Midbrain (tissue), 1 donor: ENCODE measurements at regions not wholly inside any gene's neighbourhood (a gene's known extent, or its start where the extent isn't known, plus 50 kb on each side); places are given as distances from the start of the nearest gene placed in this dataset.

Experiments
- DNase-seq: peaks from one replicate; lab custom pipeline; 2025; lab: John Stamatoyannopoulos, UW

DNA sequence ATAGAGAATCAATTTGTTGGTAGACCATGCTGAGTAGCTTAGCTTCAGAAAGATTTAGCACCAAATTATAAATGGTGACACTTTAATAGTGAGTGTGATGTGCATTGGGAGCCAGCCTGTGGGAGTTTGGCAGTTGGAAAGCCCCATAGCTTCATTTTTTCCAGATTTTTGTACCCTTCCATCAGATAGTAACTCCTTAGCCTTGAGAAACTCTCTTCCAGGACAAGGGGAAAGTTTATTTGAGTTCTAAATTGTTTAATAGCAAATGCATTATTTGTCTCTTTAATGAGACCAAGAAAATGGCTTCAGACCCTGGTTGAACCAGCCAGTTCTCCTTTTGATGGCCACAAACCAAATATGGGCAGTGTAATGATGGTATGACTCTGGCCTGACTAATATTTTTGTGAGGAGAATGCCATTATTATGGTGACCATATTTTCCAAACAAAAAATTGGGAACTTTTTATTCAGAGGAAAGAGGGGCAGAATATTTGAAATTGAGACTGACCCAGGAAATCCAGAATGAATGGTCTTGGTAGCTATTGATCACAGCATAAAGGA is 49.8 kb downstream of the PLCE1 start:
- no peak for DNase-seq

DNA sequence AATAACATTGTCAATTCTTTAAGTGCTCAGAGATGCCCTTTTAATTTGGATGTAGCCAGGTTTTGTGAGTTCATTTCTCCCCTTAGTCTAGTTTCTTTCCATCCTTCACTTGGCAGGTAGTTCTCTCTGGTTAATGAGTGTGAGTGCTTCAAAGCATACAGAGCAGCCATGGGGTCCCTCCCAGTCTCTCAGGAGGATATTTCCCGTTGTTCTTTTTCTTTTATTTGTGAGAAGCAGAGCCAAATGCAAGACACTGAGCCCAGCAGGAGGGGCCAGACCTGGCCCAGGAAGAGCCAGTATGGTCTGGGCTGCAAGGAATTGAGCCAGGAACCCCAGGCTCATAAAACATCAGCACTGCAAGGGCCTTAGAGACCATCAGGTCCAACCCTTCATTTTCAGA is 52.4 kb downstream of the PLCE1 start:
- no peak for DNase-seq

DNA sequence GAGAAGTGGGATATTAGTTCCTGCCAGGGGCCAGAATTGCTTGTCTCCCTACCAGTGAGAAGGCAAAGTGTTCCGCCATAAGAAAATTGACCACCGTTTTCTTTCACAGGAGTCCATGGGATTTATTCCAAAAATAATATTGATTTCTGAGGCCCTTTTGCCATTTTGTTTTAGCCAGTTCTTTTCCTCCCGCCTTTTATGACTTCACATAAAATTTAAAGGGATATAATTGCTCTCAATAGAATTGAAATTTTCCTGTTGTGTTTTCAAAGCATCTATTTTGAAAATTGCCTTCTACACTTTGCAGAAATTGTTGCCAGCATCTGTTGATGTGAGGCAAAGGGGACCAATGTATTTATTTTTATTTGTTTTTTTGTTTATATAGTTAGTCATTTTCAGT is 53.6 kb downstream of the PLCE1 start:
- no peak for DNase-seq

DNA sequence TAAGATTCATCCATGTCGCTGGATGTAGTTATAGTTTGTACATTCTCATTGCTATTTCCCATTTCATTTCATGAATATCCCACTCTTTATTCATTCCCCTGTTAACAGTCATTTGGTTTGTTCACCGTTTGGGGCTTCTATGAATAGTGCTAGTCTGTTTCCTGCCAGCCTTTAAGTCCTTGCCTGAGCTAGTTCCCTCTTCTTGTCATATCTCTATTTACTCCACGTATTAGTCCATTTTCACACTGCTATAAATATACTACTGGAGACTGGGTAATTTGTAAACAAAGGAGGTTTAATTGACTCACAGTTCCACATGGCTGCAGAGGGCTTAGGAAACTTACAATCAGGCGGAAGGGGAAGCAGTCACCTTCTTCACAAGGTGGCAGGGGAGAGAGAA is 56.2 kb downstream of the PLCE1 start:
- no peak for DNase-seq

DNA sequence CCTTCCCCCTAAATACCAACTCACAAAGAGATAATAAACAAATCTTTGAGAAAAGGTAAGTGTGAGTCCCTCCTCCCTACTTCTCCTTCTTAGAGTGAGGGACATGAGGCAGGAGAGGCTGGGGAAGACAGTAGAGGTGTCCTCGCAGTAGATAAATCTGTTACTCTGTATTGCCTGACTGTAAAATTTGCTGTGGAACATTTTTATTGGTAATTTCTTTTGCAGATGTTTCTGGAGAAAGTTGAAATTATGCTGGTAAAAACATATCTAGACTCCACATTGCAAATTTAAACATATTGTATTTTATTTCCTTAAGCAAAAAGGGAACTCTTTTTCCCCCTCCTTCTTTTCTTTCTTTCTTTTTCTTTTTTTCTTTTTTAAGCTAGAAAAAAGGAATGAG is 58.5 kb downstream of the PLCE1 start:
- no peak for DNase-seq

DNA sequence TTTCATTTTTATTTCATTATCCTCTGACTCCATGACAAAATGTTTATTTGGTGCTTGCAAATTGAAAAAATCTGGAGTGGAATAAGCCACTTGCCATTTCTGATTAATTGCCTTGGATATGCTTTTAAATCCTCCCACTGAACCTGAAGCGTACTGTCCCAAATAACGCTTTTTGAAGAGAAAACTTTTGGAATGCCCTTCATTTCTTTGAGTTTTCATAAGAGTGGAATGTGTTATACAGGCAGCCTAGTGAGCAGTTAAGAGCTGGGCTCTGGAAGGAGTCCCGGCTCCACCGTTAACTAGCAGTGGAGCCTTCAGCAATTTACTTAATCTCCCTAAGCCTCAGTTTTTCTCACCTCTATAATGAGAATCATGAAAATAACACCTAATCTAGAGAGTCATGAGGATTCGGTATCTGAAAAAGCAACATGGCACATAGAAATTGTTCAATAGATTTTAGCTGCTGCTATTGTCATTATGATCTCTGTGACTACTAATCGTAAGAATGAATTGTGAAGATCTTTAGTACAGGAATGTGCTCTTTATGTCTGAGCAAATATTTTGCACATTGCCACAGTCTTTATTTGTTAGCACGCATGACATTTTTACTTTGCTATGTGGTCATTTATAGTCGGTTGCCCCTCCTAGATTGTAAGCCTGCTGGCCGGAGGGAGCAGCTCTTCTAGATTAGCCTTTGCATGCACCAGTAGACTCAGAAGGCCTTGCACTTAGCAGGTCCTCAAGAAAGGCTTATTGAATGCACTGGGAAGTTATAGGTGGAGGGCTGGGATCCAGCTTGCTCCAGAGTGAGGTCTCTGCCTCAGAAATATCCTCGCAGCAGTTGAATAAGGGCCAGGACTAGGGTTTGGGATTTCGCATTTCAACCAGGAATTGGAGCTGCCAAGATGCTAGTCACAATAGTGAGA is 59.4 kb downstream of the PLCE1 start:
- no peak for DNase-seq

DNA sequence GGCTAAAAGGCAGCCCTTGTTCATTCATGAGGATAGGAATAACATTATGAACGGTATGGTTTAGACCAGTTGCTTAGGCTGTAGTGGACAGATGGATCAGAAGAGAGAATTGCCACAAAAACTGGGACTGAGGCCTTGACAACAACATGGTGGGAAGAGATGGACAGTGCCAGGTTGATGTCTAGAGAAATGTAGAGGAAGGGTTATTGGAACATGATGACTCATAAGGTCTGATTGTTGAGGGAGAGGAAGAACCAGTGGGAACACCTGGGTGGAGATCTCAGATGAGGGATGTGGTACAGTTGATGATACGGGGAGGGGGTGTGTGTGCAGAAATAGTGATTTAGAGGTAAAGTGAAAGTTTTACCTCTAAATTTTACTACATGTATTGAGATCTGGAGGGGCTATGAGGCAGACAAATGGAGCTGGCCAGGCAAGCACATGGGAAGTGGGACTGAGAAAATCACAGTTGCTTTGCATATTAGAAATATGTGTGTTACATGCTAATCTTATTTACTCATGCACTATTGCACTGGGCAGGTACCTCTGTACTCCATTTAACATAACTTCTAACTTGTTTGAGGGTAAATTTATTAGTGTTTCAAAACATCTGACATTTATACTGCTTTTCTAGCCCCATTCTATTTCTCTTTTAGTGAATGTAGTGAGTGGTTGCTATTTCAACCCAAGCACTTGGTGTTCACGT is 65.6 kb downstream of the PLCE1 start:
- DNase-seq = no peak

DNA sequence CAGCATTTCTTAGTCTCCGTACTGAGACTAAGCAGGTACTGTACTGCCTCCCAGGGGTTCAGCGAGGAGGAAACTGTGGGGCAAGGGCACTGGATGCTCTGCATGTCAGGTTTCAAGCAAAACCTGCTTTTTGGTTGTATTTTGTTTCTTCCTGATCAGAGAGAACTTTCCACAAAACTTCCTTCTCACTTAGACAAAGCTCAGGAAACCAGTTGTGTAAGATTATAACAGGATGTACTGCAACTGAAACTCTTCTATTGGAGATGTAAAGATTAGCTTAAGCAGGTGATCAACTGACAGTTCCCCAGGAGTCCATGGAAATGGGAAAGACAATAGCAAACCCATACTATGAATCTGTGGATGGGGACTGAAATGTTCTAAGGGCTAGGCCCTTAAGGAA is 67.3 kb downstream of the PLCE1 start:
- no peak for DNase-seq

DNA sequence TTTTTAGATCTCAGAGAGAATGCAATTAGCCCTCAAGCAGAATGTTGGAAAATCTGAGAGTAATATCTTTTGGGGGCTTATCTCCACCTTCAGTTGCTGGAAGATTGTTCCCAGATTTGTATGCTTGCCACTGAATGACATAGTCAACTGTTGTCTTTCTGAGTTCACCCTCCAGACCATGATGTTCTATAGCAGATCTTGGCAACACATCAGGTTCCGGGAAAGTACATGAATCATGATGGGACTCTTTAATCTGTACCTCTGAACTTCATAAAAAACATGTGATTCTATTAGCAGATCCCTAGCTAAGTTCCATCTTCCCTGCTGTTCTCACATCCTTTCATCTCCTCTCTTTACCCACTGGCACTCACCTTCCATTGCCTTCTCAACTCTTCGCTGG is 68.9 kb downstream of the PLCE1 start:
- DNase-seq = no peak

DNA sequence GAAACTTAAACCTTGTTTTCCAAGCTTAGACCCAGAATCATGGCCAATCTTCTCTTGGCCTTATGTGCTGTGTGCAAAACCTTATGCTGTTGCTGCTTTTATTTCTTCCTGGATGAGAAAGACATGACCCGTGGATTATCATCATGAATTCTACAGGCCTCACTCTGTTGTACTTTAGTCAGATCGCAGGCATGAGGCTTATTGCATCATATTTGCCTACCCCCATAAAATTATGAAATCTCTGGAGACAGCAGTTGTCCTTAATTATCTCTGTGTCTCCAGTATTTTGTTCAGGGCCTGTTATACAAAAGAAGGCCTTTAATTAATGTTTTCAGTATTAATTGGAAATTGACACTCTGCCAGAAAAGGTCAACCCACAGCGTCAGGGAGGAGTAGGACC is 71.6 kb downstream of the PLCE1 start:
- no peak for DNase-seq

DNA sequence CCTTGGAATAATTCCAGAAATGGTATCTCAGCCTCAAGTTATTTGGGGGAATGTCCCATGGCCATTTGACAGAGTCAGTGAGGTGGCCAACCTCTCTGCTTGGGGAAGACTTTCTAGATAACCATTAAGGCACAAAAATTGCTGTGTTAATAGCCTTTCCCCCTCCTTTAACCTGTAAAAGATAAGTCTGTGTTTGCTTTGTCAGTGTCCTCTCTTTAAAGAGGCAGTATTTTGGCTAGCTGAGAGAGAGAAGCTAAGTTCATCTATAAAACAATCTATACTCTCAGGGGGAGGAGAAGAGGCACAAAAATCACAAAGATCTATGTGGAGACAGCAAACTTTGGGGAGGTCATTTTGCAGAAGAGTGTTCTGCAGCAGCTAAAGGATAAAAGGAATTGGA is 72.1 kb downstream of the PLCE1 start:
- no peak for DNase-seq

DNA sequence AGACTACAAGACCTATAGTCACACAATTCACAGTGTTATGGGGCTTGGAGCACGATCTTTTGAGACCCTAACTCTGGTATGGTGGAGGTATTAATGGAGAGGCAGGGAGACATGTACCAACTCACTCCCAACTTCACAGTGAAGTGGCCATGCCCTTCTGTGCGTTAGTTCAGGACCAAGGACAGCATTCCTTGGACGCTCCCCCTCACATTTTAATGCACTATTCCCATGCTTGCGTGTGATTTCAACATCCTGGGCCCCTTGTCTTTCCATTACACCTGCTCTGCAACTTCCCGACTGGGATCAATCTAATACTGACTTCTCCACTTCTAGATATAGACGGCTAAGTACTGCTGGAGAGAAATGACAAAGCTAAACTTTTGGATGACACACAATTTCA is 72.7 kb downstream of the PLCE1 start:
- no peak for DNase-seq

DNA sequence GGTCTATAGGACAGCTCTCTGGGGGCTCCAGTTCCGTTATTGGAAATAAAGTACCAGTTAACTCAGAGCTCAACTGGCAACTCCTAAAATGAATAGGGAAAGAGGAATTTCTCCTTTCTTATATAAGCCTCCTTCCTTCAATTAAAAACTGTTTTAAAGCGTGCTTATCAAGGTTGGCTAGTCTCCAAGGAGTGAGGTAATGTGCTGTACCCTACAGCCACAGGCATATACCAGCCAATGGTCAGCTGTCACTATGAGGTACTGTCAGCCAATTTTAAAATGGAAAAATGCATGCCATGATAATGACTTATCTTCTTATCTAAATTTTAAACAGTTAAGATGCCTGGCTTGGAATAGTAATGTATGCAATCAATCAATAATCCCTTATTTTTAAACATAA is 76.2 kb downstream of the PLCE1 start:
- no peak for DNase-seq

DNA sequence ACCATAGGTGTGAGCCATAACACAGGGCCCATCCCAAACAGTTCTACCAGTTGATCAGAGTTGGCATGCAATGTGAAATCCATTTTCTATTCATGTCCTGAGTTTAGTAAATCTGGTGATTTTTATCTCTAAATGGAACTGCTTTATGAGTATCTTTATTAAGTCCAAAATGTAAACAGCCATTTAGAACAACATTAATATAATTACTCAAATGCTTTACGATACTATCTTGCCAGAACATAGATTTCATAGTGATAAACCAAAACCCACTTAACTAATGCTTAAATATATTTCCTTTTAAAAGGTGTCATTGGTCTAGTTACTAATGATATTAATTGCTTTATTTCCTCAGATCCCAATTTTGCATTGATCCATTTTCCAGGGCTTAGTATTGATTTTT is 80.7 kb downstream of the PLCE1 start:
- DNase-seq = no peak

DNA sequence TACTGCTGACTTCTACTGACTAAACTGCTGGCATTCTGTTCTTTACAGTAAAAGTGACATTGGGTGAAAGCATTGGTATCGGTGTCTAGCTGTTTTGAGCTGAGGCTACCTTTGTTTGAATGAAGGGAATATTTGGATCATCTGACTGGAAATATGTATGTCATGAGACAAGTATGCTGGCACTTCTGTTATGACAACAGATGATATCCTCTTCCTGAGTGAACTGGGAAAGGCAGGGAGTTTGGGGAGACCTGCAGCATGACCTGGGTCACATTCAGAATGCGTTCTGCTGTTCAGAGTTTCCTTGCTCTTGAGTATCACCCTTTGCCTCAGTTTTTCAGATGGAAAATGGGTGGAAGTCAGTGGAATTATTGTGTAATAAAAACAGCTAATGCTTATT is 81.8 kb downstream of the PLCE1 start:
- no peak for DNase-seq

DNA sequence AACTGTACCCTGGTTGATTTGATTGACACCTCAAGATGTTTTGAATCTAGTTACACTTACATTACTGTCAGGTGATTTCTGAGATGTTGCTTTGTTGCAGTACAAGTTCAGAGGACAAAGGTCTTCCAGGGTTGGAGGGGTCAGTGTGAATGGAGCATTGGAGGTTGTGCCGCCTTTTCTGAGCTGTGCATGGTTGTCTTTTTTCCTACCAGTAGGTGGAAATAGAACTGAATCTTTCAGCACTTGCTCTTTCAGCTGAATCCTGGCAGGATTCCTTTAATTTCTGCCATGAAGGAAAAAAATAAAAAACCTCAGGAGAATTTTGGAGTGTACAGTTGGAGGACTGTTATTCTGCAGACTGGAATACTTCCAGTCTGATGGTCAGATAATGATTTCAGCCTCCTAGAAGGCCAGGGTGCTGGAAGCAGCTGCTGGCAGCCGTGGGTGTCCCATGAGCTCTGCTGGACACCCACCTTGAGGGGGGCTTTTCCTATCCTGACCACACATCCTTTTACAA is 82.7 kb downstream of the PLCE1 start:
- peak; percentile 25 for DNase-seq

DNA sequence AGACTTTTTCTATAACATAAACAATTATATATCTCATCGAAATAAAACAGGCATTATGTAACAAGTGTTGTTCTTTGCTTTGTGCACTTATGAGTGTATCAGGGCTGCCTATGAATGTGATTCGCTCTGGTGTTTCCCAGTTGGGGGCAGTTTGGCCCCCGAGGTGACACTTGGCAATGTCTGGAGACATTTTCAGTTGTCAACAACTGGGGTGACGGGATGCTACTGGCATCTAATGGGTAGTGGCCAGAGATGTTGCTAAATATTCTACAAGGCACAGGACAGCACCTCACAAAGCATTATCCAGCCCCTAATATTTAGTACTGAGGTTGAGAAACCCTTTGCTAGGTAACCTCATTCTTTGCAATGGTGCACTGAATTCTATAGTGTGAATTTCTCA is 83.3 kb downstream of the PLCE1 start:
- DNase-seq = no peak

DNA sequence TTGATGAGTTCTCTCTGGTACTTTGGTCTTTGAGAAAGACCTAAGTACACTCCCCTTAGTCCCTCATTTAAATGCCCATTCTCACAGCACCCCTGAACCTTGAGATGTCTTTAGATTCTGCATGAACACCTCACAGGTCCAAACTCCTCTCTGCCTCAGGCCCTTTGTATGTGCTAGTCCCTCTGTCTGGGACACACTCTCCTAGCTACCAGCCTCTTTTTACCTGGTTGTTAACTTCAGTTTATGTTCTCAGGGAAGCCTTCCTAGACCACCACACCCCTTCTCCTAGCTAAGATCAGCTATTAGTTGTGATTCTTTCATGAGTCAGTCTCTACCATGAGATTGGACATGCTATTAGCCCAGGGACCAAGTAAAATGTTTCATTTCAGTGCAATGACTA is 86.4 kb downstream of the PLCE1 start:
- DNase-seq = no peak

DNA sequence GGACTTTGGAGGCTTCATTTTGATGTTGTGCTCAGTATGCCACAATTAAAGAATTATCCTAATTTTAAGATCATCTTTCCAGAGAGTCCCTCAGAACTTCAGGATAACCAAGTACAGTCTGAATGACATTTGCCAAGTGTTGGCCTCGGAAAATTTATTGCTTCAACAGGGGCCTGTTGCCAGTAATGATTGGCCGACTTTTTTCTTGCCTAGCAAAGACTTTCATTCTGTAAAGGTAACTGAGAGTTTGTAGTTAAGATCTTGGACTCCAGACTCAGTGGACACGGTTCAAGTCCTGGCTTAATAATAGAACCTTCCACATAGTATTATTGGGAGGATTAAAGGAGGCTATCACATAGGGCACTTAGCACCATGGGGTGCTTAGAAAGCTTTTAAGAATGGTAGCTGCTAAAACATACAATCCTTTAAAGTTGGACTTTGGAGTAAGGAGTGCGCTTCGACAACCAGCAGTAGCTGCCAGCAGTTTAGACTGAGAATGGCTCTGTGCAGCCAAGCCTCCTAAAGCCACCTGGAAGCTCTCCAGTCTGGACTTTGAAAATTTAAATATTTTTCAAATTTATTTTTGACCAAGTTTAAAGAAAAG is 90.0 kb downstream of the PLCE1 start:
- DNase-seq = no peak

DNA sequence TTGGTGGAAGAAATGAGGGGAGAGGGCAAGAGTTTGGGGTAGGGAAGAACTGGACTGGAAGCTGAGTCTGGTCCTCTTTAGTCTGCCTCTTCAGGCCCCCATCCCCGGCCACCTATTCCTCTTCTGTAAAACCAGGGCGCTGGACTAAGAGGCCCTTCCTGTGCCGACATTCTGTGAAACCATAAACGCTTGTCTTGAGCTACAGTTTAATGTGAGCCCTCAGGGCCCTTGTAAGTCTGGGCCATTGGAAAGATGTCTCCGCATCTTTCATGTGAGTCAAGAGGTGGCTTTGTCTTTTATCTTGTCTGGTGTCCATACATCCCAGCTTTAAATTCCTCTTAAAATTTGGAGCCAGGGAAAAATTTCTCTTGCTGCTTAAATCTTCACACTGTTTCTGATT is 90.6 kb downstream of the PLCE1 start:
- DNase-seq = no peak

DNA sequence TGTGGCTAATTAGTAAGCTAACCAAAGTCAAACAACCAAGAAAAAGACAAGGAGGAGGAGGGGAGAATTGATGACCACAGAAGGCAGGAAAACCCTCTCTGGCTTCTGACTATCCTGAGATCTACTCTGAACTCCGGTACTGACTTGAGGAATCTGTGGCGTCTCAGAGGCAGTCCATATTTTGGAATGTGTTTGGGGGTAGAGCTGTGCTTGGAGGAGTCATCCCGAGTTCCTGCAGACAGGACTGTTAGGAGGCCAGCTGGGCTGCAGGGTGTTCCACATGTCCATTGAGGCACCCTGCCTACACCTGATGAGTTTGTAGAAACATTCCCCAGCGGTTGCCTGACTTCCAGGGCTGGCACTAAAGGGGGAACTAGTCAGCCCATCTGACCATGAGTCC is 91.6 kb downstream of the PLCE1 start:
- no peak for DNase-seq

DNA sequence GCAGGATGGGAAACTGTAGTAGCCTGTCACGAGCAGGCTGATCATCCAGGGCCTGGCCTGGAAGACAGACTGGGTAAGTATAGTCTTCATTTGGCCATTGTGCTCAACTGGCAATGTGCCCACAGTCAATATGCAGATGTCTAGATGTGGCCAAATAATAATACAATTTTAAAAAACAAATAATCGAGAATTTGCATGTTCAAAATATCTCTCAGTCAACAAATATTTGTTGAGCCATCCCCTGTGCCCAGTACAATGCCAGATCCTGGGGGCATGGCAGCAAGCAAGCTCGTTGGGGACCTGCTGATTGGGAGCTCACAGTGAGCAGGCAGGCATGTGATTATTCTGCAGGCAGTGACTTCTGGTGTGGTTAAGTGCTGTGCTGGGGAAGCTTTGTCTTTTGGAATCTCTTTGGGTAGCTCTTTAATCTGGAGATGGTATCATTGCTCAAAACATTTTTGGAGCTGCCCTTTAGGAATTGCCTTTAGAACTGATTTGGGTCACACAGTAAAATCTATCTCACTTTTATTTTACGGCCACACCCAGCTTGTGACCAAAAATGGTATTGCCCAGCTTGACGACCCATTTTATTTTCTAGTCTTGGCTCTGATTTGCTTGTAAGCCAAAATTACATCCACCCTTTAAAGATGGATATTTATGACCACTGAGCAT is 92.2 kb downstream of the PLCE1 start:
- no peak for DNase-seq
